ENCODE measurements at regions not wholly inside any gene's neighbourhood (a gene's known extent, or its start where the extent isn't known, plus 50 kb on each side); places are given as distances from the start of the nearest gene placed in this dataset.

DNA sequence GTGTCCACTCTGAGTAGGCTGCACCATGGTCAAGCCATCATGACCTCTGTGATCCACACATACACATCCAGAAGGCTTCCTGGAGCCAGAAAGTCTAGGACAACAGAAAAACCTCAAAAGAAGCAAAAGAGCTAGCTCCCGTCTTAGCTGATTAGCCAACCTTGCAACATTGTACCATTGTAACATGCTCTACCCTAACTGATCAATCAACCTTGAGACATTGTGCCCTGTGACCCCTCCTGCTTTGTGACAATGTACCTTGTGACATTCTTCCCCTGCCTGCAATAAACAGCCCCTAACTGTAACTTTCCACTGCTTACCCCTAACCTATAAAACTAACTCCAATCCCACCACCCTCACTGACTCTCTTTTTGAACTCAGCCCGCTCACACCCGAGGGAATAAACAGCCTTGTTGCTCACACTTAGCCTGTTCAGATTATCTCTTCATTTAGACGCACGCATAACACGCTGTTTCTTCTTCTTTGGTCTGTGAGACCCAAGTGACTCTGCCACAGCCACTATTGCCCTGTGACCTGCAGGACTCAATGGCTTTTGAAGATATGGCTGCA, 1104.6 kb downstream of the OTOL1 start:
- TF ChIP-seq TCF12 (IDR thresholded peaks at IDR 0.05; ENCODE audit: low read depth) (no peak), FOXM1 (IDR thresholded peaks at IDR 0.05; ENCODE audit: borderline replicate concordance, low read depth) (no peak), EP300 (IDR thresholded peaks at IDR 0.05; ENCODE audit: borderline replicate concordance) (no peak), YY1 (IDR thresholded peaks at IDR 0.05; ENCODE audit: low read depth) (no peak), EGR1 (IDR thresholded peaks at IDR 0.05) (no peak), RAD21 (IDR thresholded peaks at IDR 0.05; ENCODE audit: low read depth) (no peak), USF1 (IDR thresholded peaks at IDR 0.05) (no peak), TAF1 (IDR thresholded peaks at IDR 0.05; ENCODE audit: low read depth) (no peak), CEBPB (IDR thresholded peaks at IDR 0.05) (no peak), TEAD4 (IDR thresholded peaks at IDR 0.05) (no peak), ZBTB7A (IDR thresholded peaks at IDR 0.05; ENCODE audit: low read depth) (no peak), NFIC (IDR thresholded peaks at IDR 0.05) (no peak), CREB1 (IDR thresholded peaks at IDR 0.05; ENCODE audit: low read depth) (no peak)
- TF ChIP-seq, protein P1, sequence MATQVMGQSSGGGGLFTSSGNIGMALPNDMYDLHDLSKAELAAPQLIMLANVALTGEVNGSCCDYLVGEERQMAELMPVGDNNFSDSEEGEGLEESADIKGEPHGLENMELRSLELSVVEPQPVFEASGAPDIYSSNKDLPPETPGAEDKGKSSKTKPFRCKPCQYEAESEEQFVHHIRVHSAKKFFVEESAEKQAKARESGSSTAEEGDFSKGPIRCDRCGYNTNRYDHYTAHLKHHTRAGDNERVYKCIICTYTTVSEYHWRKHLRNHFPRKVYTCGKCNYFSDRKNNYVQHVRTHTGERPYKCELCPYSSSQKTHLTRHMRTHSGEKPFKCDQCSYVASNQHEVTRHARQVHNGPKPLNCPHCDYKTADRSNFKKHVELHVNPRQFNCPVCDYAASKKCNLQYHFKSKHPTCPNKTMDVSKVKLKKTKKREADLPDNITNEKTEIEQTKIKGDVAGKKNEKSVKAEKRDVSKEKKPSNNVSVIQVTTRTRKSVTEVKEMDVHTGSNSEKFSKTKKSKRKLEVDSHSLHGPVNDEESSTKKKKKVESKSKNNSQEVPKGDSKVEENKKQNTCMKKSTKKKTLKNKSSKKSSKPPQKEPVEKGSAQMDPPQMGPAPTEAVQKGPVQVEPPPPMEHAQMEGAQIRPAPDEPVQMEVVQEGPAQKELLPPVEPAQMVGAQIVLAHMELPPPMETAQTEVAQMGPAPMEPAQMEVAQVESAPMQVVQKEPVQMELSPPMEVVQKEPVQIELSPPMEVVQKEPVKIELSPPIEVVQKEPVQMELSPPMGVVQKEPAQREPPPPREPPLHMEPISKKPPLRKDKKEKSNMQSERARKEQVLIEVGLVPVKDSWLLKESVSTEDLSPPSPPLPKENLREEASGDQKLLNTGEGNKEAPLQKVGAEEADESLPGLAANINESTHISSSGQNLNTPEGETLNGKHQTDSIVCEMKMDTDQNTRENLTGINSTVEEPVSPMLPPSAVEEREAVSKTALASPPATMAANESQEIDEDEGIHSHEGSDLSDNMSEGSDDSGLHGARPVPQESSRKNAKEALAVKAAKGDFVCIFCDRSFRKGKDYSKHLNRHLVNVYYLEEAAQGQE (IDR thresholded peaks at IDR 0.05; ENCODE audit: low read depth) = no peak
- TF ChIP-seq, protein P2, sequence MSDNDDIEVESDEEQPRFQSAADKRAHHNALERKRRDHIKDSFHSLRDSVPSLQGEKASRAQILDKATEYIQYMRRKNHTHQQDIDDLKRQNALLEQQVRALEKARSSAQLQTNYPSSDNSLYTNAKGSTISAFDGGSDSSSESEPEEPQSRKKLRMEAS (IDR thresholded peaks at IDR 0.05) = no peak

DNA sequence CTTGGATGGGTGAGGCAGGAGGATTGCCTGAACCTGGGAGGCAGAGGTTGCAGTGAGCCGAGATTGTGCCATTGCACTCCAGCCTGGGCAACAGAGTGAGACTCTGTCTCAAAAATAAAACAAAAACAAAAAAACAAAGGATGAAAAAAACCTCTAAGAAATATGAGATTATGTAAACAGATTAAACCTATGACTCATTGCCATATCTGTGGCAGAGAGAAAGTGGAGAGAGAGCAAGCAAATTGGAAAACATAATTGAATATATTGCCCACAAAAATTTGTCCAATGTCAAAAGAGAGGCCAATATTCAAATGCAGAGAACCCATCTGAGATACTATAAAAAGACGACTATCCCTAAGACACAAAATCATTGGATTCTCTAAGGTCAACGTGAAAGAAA, 1106.0 kb downstream of the OTOL1 start:
- TF ChIP-seq USF1 (IDR thresholded peaks at IDR 0.05) (no peak), TAF1 (IDR thresholded peaks at IDR 0.05; ENCODE audit: low read depth) (no peak), TEAD4 (IDR thresholded peaks at IDR 0.05) (no peak), ZBTB7A (IDR thresholded peaks at IDR 0.05; ENCODE audit: low read depth) (no peak), EGR1 (IDR thresholded peaks at IDR 0.05) (no peak), TCF12 (IDR thresholded peaks at IDR 0.05; ENCODE audit: low read depth) (no peak), NFIC (IDR thresholded peaks at IDR 0.05) (no peak), EP300 (IDR thresholded peaks at IDR 0.05; ENCODE audit: borderline replicate concordance) (no peak), YY1 (IDR thresholded peaks at IDR 0.05; ENCODE audit: low read depth) (no peak), CREB1 (IDR thresholded peaks at IDR 0.05; ENCODE audit: low read depth) (no peak), CEBPB (IDR thresholded peaks at IDR 0.05) (no peak)
- TF ChIP-seq, protein P1 (IDR thresholded peaks at IDR 0.05; ENCODE audit: low read depth) = no peak

DNA sequence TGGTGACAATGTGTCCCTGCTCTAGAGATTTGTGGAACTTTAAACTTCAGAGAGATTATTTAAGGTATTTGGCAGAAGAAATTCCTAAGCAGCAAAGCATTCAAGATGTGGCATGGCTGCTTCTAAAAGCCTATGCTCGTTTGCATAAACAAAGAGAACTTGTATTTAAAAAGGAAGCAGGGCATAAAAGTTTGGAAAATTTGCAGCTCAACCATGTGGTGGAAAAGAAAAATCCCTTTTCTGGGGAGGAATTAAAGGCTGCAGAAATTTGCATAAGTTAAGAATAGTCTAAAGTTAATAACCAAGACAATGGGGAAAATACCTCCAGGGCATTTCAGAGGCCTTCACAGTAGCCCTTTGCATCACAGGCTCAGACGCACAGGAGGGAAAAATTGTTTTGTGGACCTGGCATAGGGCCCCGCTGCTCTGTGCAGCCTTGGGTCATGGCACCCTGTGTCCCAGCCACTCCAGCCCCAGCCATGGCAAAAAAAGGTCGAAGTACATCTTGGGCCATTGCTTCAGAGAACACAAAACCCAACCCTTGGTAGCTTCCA, 1109.1 kb downstream of the OTOL1 start:
- TF ChIP-seq TAF1 (IDR thresholded peaks at IDR 0.05; ENCODE audit: low read depth) (no peak), TEAD4 (IDR thresholded peaks at IDR 0.05) (no peak), TCF12 (IDR thresholded peaks at IDR 0.05; ENCODE audit: low read depth) (no peak)

DNA sequence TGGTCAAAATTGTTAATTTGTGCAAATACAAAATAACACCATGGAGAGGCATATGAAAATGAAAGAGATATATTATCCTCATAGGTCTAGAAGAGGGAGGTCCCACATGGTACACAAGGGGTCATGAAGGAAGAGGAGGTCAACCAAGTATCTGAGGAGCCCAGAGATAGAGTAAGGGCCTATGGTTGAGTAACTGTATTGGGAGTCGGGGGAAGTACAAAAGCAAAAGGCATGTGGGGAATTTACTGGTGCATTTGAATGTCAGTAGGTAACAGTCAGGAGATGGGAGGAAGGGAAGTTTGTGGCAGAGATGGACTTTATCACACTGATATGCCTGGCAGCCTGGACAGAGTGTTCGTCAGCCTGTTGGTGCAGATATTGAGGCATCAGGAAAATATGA, 1113.7 kb downstream of the OTOL1 start:
- TF ChIP-seq NFIC (IDR thresholded peaks at IDR 0.05) (no peak), TCF12 (IDR thresholded peaks at IDR 0.05; ENCODE audit: low read depth) (no peak), TAF1 (IDR thresholded peaks at IDR 0.05; ENCODE audit: low read depth) (no peak), ZBTB7A (IDR thresholded peaks at IDR 0.05; ENCODE audit: low read depth) (no peak), TEAD4 (IDR thresholded peaks at IDR 0.05) (no peak), CREB1 (IDR thresholded peaks at IDR 0.05; ENCODE audit: low read depth) (no peak), RAD21 (IDR thresholded peaks at IDR 0.05; ENCODE audit: low read depth) (no peak), EP300 (IDR thresholded peaks at IDR 0.05; ENCODE audit: borderline replicate concordance) (no peak), CEBPB (IDR thresholded peaks at IDR 0.05) (no peak), USF1 (IDR thresholded peaks at IDR 0.05) (no peak), YY1 (IDR thresholded peaks at IDR 0.05; ENCODE audit: low read depth) (no peak)
- TF ChIP-seq, protein P1 (IDR thresholded peaks at IDR 0.05; ENCODE audit: low read depth) = no peak
- TF ChIP-seq, protein P2 (IDR thresholded peaks at IDR 0.05) = no peak
